Thyroid gland (tissue), 4 donors: ENCODE measurements at regions not wholly inside any gene's neighbourhood (a gene's known extent, or its start where the extent isn't known, plus 50 kb on each side); places are given as distances from the start of the nearest gene placed in this dataset.

Experiments
- DNase-seq, 2 donors: peaks; one replicate each; pipeline ENCODE4 v3.0.0-alpha.2; 2019
- H3K27ac ChIP-seq, 3 donors: fragments of 200-600 bp; sonication (generic); 1 replicate in 2 of 3; 2 replicates in 1 of 3; pipeline ENCODE4 v1.5.1; 2016 to 2019; ENCODE audit warnings: mild to moderate bottlenecking in 1 of 3, moderate library complexity in 1 of 3
- H3K27me3 ChIP-seq: fragments of 200-600 bp; sonication (generic); one replicate; pipeline ENCODE4 v1.5.1; 2019
- H3K36me3 ChIP-seq, 2 donors: fragments of 200-600 bp; sonication (generic); one replicate each; pipeline ENCODE4 v1.5.1; 2016 to 2019
- H3K4me1 ChIP-seq, 2 donors: fragments of 200-600 bp; sonication (generic); one replicate each; pipeline ENCODE4 v1.5.1; 2017 to 2019
- H3K4me3 ChIP-seq, 3 donors: fragments of 200-600 bp; sonication (generic); replicated peaks in 1 of 3; 1 replicate in 2 of 3; 2 replicates in 1 of 3; pipeline ENCODE4 v1.5.1; 2016; ENCODE audit warnings: mild to moderate bottlenecking in 1 of 3
- H3K9me3 ChIP-seq: fragments of 200-600 bp; sonication (generic); one replicate; pipeline ENCODE4 v1.5.1; 2017
- POLR2A ChIP-seq, 2 donors: fragments of 450-650 bp; IDR thresholded peaks; one replicate each; pipeline ENCODE4 v1.6.1; 2017; ENCODE audit warnings: antibody characterized with exemption in 2 of 2, mild to moderate bottlenecking in 2 of 2, moderate library complexity in 1 of 2
- WGBS, 2 donors: methylation state at CpG; one replicate each; pipeline ENCODE4 v1.1.5; 2017; 5-methylcytosine and 5-hydroxymethylcytosine counted together
- intact Hi-C: fragments of 100-400 bp; cut with DNase I; formaldehyde crosslinking; loops from one replicate; pipeline ENCODE4 v1.15.1; 2023
- TF ChIP-seq, protein P1 (sequence below), 6 experiments: fragments of 200-600 bp in 3 of 6; fragments of 450-650 bp in 3 of 6; sonication (generic) in 3 of 6; IDR thresholded peaks; one replicate each; pipeline ENCODE4 v1.5.1; 2016 to 2019; ENCODE audit warnings: antibody characterized with exemption in 6 of 6, mild to moderate bottlenecking in 2 of 6, inconsistent platforms in 1 of 6, moderate library complexity in 1 of 6

DNA sequence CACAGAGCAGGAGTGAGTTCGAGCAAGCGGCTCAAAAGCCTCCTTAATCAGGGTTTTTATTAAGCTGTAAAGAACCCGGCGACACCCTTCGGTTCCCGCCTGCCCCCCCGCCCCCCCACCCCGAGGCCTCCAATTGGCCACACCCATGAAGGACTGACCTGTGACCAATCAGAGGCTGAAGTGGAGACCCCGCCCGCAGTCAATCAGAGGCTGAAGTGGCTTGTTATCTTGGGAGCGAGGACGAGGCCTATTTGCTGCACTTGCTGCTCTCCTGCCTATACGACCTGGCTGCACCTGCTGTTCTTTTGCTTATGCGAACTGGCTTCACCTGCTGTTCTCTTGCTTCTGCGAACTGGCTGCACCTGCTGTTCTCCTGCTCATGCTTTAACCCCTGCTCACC is 844.9 kb downstream of the OLFM4 start:
- no peak for DNase-seq
- H3K4me1 ChIP-seq, result no peaks in the 10 kb centered on the region
- intact Hi-C loops, result no loop called here
- H3K27ac ChIP-seq, result no peak overlapping the region
- WGBS, 2 donors, result 88 to 91% methylated on average over 15 of the region's 15 CpGs
- TF ChIP-seq, protein P1, sequence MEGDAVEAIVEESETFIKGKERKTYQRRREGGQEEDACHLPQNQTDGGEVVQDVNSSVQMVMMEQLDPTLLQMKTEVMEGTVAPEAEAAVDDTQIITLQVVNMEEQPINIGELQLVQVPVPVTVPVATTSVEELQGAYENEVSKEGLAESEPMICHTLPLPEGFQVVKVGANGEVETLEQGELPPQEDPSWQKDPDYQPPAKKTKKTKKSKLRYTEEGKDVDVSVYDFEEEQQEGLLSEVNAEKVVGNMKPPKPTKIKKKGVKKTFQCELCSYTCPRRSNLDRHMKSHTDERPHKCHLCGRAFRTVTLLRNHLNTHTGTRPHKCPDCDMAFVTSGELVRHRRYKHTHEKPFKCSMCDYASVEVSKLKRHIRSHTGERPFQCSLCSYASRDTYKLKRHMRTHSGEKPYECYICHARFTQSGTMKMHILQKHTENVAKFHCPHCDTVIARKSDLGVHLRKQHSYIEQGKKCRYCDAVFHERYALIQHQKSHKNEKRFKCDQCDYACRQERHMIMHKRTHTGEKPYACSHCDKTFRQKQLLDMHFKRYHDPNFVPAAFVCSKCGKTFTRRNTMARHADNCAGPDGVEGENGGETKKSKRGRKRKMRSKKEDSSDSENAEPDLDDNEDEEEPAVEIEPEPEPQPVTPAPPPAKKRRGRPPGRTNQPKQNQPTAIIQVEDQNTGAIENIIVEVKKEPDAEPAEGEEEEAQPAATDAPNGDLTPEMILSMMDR (IDR thresholded peaks at IDR 0.05), result no peak
- no peaks in the 10 kb centered on the region for H3K27me3 ChIP-seq
- H3K4me3 ChIP-seq, result no peak overlapping the region
- H3K36me3 ChIP-seq, result no peaks in the 10 kb centered on the region
- no peaks in the 10 kb centered on the region for H3K9me3 ChIP-seq

DNA sequence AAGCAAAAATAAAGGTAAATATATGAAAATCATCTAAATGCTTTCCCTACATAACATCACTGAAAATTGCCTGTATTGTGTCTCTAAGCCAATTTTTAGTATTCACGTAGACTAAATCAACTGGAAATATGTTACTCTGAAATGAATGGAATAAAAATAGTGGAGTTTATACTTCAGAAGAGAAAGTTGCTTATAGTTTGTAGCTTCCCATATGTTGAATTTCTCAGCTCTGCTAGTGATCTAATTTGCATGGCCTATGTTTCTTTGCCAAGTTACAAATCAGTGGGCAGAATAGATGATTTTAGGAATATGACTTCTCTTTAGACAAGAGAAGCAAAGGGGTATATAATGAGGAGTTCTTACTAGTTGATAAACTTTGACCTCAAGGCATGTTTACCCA is 850.2 kb downstream of the OLFM4 start:
- no peak overlapping the region for H3K4me3 ChIP-seq
- DNase-seq, result no peak
- intact Hi-C loops, result no loop called here
- H3K27ac ChIP-seq, result no peak overlapping the region
- H3K36me3 ChIP-seq, result no peaks in the 10 kb centered on the region
- no peaks in the 10 kb centered on the region for H3K27me3 ChIP-seq
- 80 to 87% methylated on average over 1 of the region's 1 CpG for WGBS, 2 donors
- no peaks in the 10 kb centered on the region for H3K9me3 ChIP-seq
- no peaks in the 10 kb centered on the region for H3K4me1 ChIP-seq
- TF ChIP-seq, protein P1 (IDR thresholded peaks at IDR 0.05), result no peak
- no peak for TF ChIP-seq POLR2A (IDR thresholded peaks at IDR 0.05)

DNA sequence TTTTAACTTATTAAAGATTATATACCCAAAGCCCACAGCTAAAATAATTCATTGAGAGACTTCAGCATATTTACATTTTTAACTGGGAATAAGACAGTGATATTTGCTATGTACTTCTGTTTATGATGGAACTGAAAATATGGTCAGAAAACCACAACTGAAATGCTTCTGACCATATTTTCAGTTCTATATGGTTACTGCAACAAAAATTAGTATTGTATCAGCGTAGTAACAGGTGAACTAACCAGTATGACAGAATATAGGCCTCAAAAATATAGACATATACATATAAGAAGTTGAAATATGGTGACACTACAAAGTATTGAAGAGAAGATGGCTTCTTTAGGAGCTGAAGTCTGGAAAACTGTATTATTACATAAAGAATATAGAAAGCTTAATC is 857.4 kb downstream of the OLFM4 start:
- H3K9me3 ChIP-seq, result no peaks in the 10 kb centered on the region
- H3K4me3 ChIP-seq, result no peak overlapping the region
- intact Hi-C loops, result no loop called here
- H3K27me3 ChIP-seq, result no peaks in the 10 kb centered on the region
- H3K4me1 ChIP-seq, result no peaks in the 10 kb centered on the region
- DNase-seq, result no peak
- no peak overlapping the region for H3K27ac ChIP-seq
- H3K36me3 ChIP-seq, result no peaks in the 10 kb centered on the region
- TF ChIP-seq, protein P1 (IDR thresholded peaks at IDR 0.05), result no peak
- TF ChIP-seq POLR2A (IDR thresholded peaks at IDR 0.05), result no peak
- WGBS, 2 donors, result 60 to 66% methylated on average over 1 of the region's 1 CpG

DNA sequence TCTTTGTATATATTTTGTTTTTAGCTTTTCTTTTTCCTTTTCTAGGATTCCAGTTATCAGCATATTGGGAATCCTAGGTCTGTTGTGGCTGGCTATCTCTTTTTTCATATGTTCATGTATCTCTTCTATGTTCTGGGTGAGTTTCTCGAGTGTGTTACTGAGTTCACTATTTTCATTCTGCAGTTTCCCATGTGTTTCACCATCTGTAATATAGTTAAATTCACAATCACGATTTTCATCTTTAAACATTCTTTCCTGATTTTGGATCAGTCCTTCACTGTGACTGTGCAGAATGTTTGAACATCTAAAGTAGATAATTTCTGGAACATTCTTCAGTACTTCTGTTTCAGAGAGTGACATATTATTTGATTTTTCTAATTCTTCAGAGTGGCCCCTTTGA is 862.1 kb downstream of the OLFM4 start:
- H3K36me3 ChIP-seq, result no peaks in the 10 kb centered on the region
- H3K4me1 ChIP-seq, result no peaks in the 10 kb centered on the region
- H3K4me3 ChIP-seq, result no peak overlapping the region
- H3K9me3 ChIP-seq, result no peaks in the 10 kb centered on the region
- no peak overlapping the region for H3K27ac ChIP-seq
- no peak for DNase-seq
- TF ChIP-seq POLR2A (IDR thresholded peaks at IDR 0.05), result no peak
- TF ChIP-seq, protein P1 (IDR thresholded peaks at IDR 0.05), result no peak
- no peaks in the 10 kb centered on the region for H3K27me3 ChIP-seq
- intact Hi-C loops, result no loop called here
- WGBS, 2 donors, result 82 to 83% methylated on average over 2 of the region's 2 CpGs

DNA sequence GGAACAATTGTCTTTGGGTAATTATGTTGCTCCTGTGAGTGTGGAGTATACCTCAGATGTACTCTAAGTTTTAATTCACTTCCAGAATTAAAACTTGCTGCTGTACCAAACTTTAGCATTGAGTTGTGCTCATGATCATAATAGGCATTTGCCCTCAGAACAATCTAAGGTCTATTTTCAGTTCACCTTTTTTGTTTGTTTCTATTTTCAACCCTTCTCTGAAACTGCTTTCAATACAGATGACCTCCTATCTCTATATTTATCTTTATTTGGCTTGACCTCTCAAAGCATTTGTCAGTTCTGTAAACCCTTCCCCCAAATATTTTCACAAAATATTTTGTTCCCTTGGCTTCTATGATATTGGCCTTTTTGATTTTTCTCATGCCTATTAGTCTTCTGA is 873.0 kb downstream of the OLFM4 start:
- intact Hi-C loops, result no loop called here
- no peak for DNase-seq
- Histone ChIP-seq H3K27ac (no peak overlapping the region), H3K4me3 (no peak overlapping the region), H3K36me3 (no peaks in the 10 kb centered on the region), H3K27me3 (no peaks in the 10 kb centered on the region), H3K9me3 (no peaks in the 10 kb centered on the region), H3K4me1 (no peaks in the 10 kb centered on the region)
- no peak for TF ChIP-seq POLR2A (IDR thresholded peaks at IDR 0.05)
- TF ChIP-seq, protein P1 (IDR thresholded peaks at IDR 0.05), result no peak
